Fibroblast of lung (primary cell): ENCODE measurements at regions not wholly inside any gene's neighbourhood (a gene's known extent, or its start where the extent isn't known, plus 50 kb on each side); places are given as distances from the start of the nearest gene placed in this dataset.
A peak's percentile ranks its signal among the peaks of the same experiment; 100 is the strongest.

Experiments
- DNase-seq, 2 donors: peaks; one replicate each; pipeline versions ENCODE4 v3.0.0 to v3.0.0-alpha.2; 2010; ENCODE audit warnings: low read depth in 2 of 2
- H2AFZ ChIP-seq: 2 replicates; pipeline ENCODE4 v1.5.1; 2012; ENCODE audit warnings: low read length, control low read depth, inconsistent platforms
- H3K27ac ChIP-seq: 2 replicates; pipeline ENCODE4 v1.5.1; 2011; ENCODE audit warnings: low read length, control low read depth; ENCODE audit not compliant: insufficient read depth
- H3K27me3 ChIP-seq: 2 replicates; pipeline ENCODE4 v1.5.1; 2011; ENCODE audit warnings: mild to moderate bottlenecking, low read length; ENCODE audit not compliant: control insufficient read depth, insufficient read depth
- H3K36me3 ChIP-seq: 2 replicates; pipeline ENCODE4 v1.5.1; 2011; ENCODE audit warnings: low read length; ENCODE audit not compliant: control insufficient read depth, insufficient read depth
- H3K4me1 ChIP-seq: 2 replicates; pipeline ENCODE4 v1.5.1; 2011; ENCODE audit warnings: low read length; ENCODE audit not compliant: control insufficient read depth, insufficient read depth; ENCODE audit errors: extremely low read depth
- H3K4me2 ChIP-seq: 2 replicates; pipeline ENCODE4 v1.5.1; 2011; ENCODE audit warnings: low read length, control low read depth; ENCODE audit not compliant: insufficient read depth; ENCODE audit errors: extremely low read depth
- H3K4me3 ChIP-seq, 4 experiments: fragments of 200-600 bp in 1 of 4; sonication (generic) in 1 of 4; replicated peaks in 1 of 4; 2 replicates each; pipeline ENCODE4 v1.5.1; 2011 to 2016; ENCODE audit warnings: low read length in 4 of 4, low read depth in 3 of 4, mild to moderate bottlenecking in 3 of 4, control low read depth in 2 of 4, inconsistent platforms in 1 of 4, mixed read lengths in 1 of 4; ENCODE audit not compliant: insufficient read depth in 1 of 4; ENCODE audit errors: control extremely low read depth in 1 of 4
- H3K79me2 ChIP-seq: 2 replicates; pipeline ENCODE4 v1.5.1; 2012; ENCODE audit warnings: mild to moderate bottlenecking, low read length, inconsistent platforms; ENCODE audit not compliant: control insufficient read depth, insufficient read depth
- H3K9ac ChIP-seq: 2 replicates; pipeline ENCODE4 v1.5.1; 2011; ENCODE audit warnings: mild to moderate bottlenecking, low read length, control low read depth; ENCODE audit not compliant: insufficient read depth
- H3K9me3 ChIP-seq: 2 replicates; pipeline ENCODE4 v1.5.1; 2012; ENCODE audit warnings: low read depth, low read length; ENCODE audit not compliant: control insufficient read depth, insufficient read depth
- H4K20me1 ChIP-seq: 2 replicates; pipeline ENCODE4 v1.5.1; 2011; ENCODE audit warnings: low read length; ENCODE audit not compliant: control insufficient read depth, insufficient read depth; ENCODE audit errors: extremely low read depth
- CTCF ChIP-seq, 2 donors: IDR thresholded peaks in 1 of 2; conservative IDR thresholded peaks in 1 of 2; 1 replicate in 1 of 2; 2 replicates in 1 of 2; pipeline ENCODE4 v1.5.1; 2011 to 2012; ENCODE audit warnings: low read length in 2 of 2, control low read depth in 1 of 2, inconsistent platforms in 1 of 2, low read depth in 1 of 2, mild to moderate bottlenecking in 1 of 2
- EZH2 ChIP-seq: IDR thresholded peaks from 2 replicates; pipeline ENCODE4 v1.5.1; 2012; ENCODE audit warnings: low read length, control low read depth, mild to moderate bottlenecking; ENCODE audit errors: missing control alignments

GRCh38 chr21:35291034-35291433, 241.9 kb upstream of the RUNX1 start:
- Histone ChIP-seq H3K4me2 (no peak overlapping the region), H3K9ac (no peak overlapping the region), H3K9me3 (no peaks in the 10 kb centered on the region), H3K36me3 (no peaks in the 10 kb centered on the region), H3K79me2 (no peaks in the 10 kb centered on the region), H3K4me3 (no peak overlapping the region), H2AFZ (no peak overlapping the region), H3K4me1 (no peaks in the 10 kb centered on the region), H3K27me3 (no peaks in the 10 kb centered on the region), H3K27ac (no peak overlapping the region), H4K20me1 (no peaks in the 10 kb centered on the region)
- no peak for DNase-seq
- no peak for TF ChIP-seq CTCF (conservative IDR thresholded peaks at IDR 0.05 in 1 of 2, IDR thresholded peaks at IDR 0.05 in 1 of 2; ENCODE audit: low read depth in 1 of 2, low read length in 2 of 2)
- TF ChIP-seq EZH2 = no peak

GRCh38 chr21:35288238-35288637, 239.1 kb upstream of the RUNX1 start:
- Histone ChIP-seq H3K4me3 (no peak overlapping the region), H4K20me1 (no peaks in the 10 kb centered on the region), H3K27me3 (no peaks in the 10 kb centered on the region), H3K27ac (no peak overlapping the region), H3K9me3 (no peaks in the 10 kb centered on the region), H2AFZ (no peak overlapping the region), H3K9ac (no peak overlapping the region), H3K79me2 (no peaks in the 10 kb centered on the region), H3K4me1 (no peaks in the 10 kb centered on the region), H3K36me3 (no peaks in the 10 kb centered on the region), H3K4me2 (no peak overlapping the region)
- no peak for TF ChIP-seq EZH2
- DNase-seq = no peak

GRCh38 chr21:35284199-35284598, 235.1 kb upstream of the RUNX1 start:
- peak in 1 of 2 donors; percentile 56 for DNase-seq
- Histone ChIP-seq H4K20me1 (no peaks in the 10 kb centered on the region), H2AFZ (no peak overlapping the region), H3K27ac (no peak overlapping the region), H3K4me3 (no peak overlapping the region), H3K9ac (no peak overlapping the region), H3K27me3 (no peaks in the 10 kb centered on the region), H3K9me3 (no peaks in the 10 kb centered on the region), H3K4me2 (no peak overlapping the region), H3K79me2 (no peaks in the 10 kb centered on the region), H3K36me3 (no peaks in the 10 kb centered on the region), H3K4me1 (no peaks in the 10 kb centered on the region)
- TF ChIP-seq EZH2 (no peak), CTCF (conservative IDR thresholded peaks at IDR 0.05 in 1 of 2, IDR thresholded peaks at IDR 0.05 in 1 of 2; ENCODE audit: low read depth in 1 of 2, low read length in 2 of 2) (no peak)
